HG03439 (cell line): ENCODE measurements at regions not wholly inside any gene's neighbourhood (a gene's known extent, or its start where the extent isn't known, plus 50 kb on each side); places are given as distances from the start of the nearest gene placed in this dataset.
"Not testable (repeated sequence)": the region's sequence is repeated elsewhere in the genome, so short reads cannot be mapped to it uniquely, and the experiment has no call there.

ENCODE experiments used
- ATAC-seq: cut with Tn5 transposase; IDR thresholded peaks from one replicate; pipeline ENCODE4 v1.9.1; 2021; ENCODE audit warnings: mild to moderate bottlenecking, moderate library complexity; ENCODE audit not compliant: unreplicated experiment

DNA sequence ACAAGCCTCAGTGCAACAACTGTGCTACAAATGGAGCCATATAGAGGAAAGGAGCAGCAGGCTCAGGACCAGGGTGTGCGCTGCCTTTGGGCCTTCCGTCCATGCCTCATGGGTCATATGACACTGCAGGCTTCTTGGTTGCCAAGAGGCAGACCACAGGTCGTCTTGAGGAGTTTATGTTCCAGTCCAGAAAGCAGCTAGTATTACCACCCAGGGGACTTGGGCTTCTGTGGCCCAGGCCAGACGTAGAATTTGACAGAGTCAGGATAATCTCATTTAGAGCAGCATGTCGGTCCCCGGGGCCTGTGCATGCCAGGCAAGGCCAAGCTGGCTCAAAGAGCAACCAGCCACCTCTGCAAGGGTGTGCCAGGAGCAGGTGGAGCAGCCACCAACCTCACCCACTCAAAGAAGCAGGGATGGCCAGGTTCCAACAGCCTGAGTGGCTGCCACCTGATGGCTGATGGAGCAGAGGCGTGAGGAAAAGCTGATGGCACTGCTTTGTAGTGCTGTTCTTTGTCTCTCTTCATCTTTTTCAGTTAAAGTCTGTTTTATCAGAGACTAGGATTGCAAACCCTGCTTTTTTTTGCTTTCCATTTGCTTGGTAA, 109.1 kb downstream of the CCDC74A start:
- not testable (repeated sequence) for ATAC-seq

- not testable (repeated sequence) for ATAC-seq
These were observed 111.4 kb downstream of the CCDC74A start for GRCh38 chr2:131639001-131639620.

GRCh38 chr2:131641414-131642206, 113.9 kb downstream of the CCDC74A start:
- no peak for ATAC-seq

GRCh38 chr2:131643180-131643579, 115.5 kb downstream of the CCDC74A start:
- not testable (repeated sequence) for ATAC-seq

- ATAC-seq, result no peak
These were observed 117.6 kb downstream of the CCDC74A start for GRCh38 chr2:131645177-131645765.

GRCh38 chr2:131646220-131646619, 118.5 kb downstream of the CCDC74A start:
- ATAC-seq, result not testable (repeated sequence)

DNA sequence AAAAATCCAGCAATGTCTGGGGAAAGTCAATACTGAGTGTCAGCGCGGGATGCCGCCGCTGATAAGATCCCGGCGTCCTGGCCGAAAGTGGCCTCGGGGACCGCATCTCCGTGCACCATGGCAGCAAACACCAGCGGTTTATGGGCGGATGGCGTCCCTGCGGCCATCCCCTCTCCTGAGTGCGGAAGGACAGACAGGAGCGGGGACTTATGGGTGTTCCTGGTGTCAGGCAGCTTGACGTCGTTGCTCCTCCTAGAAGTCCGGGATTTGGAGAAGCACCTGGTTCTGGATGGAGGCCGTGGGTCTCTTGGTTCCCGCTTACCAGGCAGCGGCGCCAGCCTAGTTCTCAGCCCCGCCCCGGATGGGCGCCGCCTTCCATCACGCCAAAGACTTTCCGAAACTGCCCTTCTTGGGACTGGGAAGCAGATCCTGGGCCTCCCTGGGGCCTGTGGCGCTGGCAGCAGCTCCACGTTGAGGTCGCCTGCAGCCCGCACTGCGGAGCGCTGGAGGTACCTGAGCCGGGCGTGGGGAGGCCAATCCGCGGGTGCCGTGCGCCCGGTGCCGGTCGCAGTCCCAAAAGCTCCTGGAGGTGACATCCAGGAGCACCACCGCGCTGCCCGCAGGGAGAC, 119.1 kb downstream of the CCDC74A start:
- ATAC-seq, result no peak

- not testable (repeated sequence) for ATAC-seq
These were observed 120.9 kb downstream of the CCDC74A start for GRCh38 chr2:131648565-131648964.

- not testable (repeated sequence) for ATAC-seq
These were observed 124.6 kb downstream of the CCDC74A start for GRCh38 chr2:131652246-131652645.

DNA sequence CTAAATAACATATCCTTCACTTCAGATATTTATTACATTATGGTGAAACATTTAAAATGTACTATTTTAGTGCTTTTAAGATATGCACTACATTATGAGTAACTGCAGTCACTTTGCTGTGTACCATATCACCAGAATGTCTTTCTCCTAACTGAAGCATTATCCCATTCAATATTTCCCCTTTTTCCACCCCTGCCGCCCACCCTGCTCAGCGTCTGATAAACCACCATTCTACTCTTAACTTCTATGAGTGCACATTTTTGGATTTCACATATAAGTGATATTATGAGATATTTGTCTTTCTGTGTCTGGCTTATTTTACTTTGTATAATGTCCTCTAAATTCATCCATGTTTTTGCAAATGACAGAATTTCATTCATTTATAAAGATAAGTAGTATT, 126.4 kb downstream of the CCDC74A start:
- not testable (repeated sequence) for ATAC-seq

- no peak for ATAC-seq
These were observed 129.3 kb downstream of the CCDC74A start for GRCh38 chr2:131656816-131657633.

DNA sequence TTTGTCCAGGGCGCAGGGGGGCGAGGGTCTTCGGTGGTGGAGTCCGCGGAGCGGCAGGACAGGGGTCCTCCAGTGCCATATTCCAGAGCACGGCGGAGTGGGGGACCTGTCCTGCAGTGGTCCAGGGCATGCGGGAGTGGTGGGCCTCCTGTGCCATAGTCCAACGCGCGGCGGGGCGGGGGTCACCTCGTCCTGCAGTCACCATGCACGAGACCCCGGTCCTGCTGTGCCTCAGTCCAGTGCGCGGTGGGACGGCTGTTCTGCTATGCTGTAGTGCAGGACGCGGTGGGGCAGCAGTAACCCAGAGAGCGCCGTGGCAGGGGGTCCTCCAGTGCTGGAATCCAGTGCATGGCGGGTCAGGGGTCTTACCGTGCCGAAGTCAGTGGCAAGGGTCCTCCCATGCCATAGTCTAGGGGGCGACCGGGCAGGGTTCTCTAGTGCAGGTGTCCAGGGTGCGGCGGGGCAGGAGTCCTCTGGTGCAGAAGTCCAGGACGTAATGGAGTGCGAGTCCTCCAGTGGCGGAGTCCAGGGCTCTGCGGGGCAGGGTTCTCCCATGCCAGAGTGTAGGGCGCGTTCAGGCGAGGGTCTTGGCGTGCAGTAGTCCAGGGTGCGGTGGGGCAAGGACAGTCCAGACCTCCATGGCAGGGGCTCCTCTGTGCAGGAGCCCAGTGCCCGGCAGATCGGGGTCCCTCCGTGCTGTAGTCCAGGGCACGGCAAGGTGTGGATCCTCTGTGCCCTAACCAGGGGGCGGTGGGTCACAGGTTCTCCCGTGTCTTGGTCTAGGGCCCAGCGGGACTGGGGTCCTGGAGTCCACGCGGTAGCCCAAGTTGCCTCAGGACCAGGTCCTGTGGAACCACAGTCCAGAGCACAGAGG, 130.4 kb downstream of the CCDC74A start:
- no peak for ATAC-seq

GRCh38 chr2:131658769-131659131, 131.1 kb downstream of the CCDC74A start:
- ATAC-seq, result no peak

GRCh38 chr2:131659168-131659572, 131.5 kb downstream of the CCDC74A start:
- no peak for ATAC-seq

- not testable (repeated sequence) for ATAC-seq
These were observed 133.6 kb downstream of the CCDC74A start for GRCh38 chr2:131661101-131661782.

DNA sequence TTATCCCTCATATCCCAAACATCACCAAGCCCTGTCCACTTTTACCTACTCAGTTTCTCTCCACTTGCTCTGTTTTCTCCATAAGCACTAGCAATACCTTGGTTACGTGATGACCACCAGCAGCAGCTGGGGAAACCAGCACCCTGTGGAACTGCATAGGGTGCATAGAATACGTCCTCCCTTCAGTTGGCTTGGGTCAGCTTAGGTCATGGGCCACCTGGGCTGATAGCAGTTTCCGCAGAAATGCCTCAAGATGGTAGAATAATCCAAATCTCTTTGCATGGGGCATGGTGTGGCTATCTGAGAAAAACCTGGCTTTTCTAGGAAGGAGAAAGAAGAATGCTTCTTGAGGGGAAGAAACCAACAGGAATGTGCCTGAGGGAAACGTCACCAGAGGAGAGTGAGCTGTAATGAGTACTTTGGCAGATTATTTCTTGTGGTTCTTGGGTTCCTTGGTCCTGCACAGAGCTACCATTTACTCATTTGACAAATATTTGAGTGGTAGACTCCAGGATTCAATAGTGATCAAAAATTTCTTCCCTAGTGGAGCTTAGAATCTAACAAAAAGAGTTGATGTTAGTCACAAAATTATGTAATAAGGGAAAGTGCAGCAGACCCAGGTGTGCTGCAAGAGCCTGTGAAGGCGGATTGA, 134.3 kb downstream of the CCDC74A start:
- not testable (repeated sequence) for ATAC-seq

GRCh38 chr2:131663501-131663900, 135.8 kb downstream of the CCDC74A start:
- ATAC-seq, result not testable (repeated sequence)

DNA sequence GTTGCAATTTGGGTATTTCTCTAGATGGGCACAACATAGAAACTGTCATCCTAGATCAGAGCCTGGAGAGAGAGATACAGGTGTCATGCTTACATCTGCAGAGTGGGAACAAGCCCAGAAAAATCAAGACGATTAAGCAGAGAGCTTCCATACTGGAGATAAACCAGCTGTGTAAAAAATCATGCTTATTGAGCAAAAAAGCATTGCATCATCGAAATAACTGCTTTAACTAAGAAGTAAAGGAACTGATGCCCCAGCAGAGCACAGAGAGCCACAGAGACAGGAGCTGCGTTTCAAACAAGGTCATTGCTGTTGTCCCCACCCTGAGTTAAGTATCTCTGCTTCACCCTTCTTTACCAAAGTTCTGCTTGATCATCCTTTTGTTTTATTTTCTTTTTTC, 138.0 kb downstream of the CCDC74A start:
- not testable (repeated sequence) for ATAC-seq
